ENCODE measurements at regions not wholly inside any gene's neighbourhood (a gene's known extent, or its start where the extent isn't known, plus 50 kb on each side); places are given as distances from the start of the nearest gene placed in this dataset.
"Not testable (repeated sequence)": the region's sequence is repeated elsewhere in the genome, so short reads cannot be mapped to it uniquely, and the experiment has no call there.

GRCh38 chr3:98692787-98693473, 70.2 kb upstream of the ST3GAL6 start:
- no peak for TF ChIP-seq CTCF (IDR thresholded peaks at IDR 0.05)
- intact Hi-C loops (cut with DNase I; ENCODE audit: low total_unique reads) = no loop called here
- DNase-seq = no peak
- H3K27ac ChIP-seq = no peak overlapping the region
- H3K9me3 ChIP-seq = no peaks in the 10 kb centered on the region
- no peaks in the 10 kb centered on the region for H3K4me1 ChIP-seq
- no peaks in the 10 kb centered on the region for H3K27me3 ChIP-seq
- H3K4me3 ChIP-seq = no peak overlapping the region
- no peaks in the 10 kb centered on the region for H3K36me3 ChIP-seq

- TF ChIP-seq CTCF (IDR thresholded peaks at IDR 0.05) = no peak
- intact Hi-C loops (cut with DNase I; ENCODE audit: low total_unique reads) = no loop called here
- no peak overlapping the region for H3K27ac ChIP-seq
Measured at GRCh38 chr3:98695796-98696195, 67.3 kb upstream of the ST3GAL6 start.

GRCh38 chr3:98696296-98696695, 66.8 kb upstream of the ST3GAL6 start:
- H3K27me3 ChIP-seq; H3K36me3 ChIP-seq; H3K4me3 ChIP-seq; intact Hi-C loops (cut with DNase I; ENCODE audit: low total_unique reads); H3K4me1 ChIP-seq; H3K27ac ChIP-seq; H3K9me3 ChIP-seq; DNase-seq: not testable (repeated sequence)

More at GRCh38 chr3:98695796-98696195, 67.3 kb upstream of the ST3GAL6 start:
- H3K9me3 ChIP-seq = no peaks in the 10 kb centered on the region
- H3K4me1 ChIP-seq = no peaks in the 10 kb centered on the region
- H3K36me3 ChIP-seq = no peaks in the 10 kb centered on the region
- no peaks in the 10 kb centered on the region for H3K27me3 ChIP-seq
- no peak overlapping the region for H3K4me3 ChIP-seq
- no peak for DNase-seq

GRCh38 chr3:98697225-98697624, 65.9 kb upstream of the ST3GAL6 start:
- no peak overlapping the region for H3K27ac ChIP-seq
- no peaks in the 10 kb centered on the region for H3K9me3 ChIP-seq
- H3K27me3 ChIP-seq = no peaks in the 10 kb centered on the region
- DNase-seq = no peak
- intact Hi-C loops (cut with DNase I; ENCODE audit: low total_unique reads) = no loop called here
- H3K36me3 ChIP-seq = no peaks in the 10 kb centered on the region
- H3K4me1 ChIP-seq = no peaks in the 10 kb centered on the region
- H3K4me3 ChIP-seq = no peak overlapping the region
- TF ChIP-seq CTCF (IDR thresholded peaks at IDR 0.05) = no peak

GRCh38 chr3:98699132-98699531, 64.0 kb upstream of the ST3GAL6 start:
- Histone ChIP-seq H3K4me1 (no peaks in the 10 kb centered on the region), H3K4me3 (no peak overlapping the region), H3K36me3 (no peaks in the 10 kb centered on the region), H3K9me3 (no peaks in the 10 kb centered on the region), H3K27me3 (no peaks in the 10 kb centered on the region), H3K27ac (no peak overlapping the region)
- intact Hi-C loops (cut with DNase I; ENCODE audit: low total_unique reads) = no loop called here
- DNase-seq = no peak
- no peak for TF ChIP-seq CTCF (IDR thresholded peaks at IDR 0.05)

GRCh38 chr3:98701071-98701675, 62.0 kb upstream of the ST3GAL6 start:
- H3K27ac ChIP-seq = no peak overlapping the region
- intact Hi-C loops (cut with DNase I; ENCODE audit: low total_unique reads) = no loop called here
- H3K4me1 ChIP-seq = peaks cover 0 to 10% (median 0%) of the 10 kb centered on the region in 4 donors
- no peak for DNase-seq
- H3K4me3 ChIP-seq = no peak overlapping the region
- no peaks in the 10 kb centered on the region for H3K27me3 ChIP-seq
- no peak for TF ChIP-seq CTCF (IDR thresholded peaks at IDR 0.05)
- no peaks in the 10 kb centered on the region for H3K36me3 ChIP-seq
- no peaks in the 10 kb centered on the region for H3K9me3 ChIP-seq
